GM12891 (cell line): ENCODE measurements at regions not wholly inside any gene's neighbourhood (a gene's known extent, or its start where the extent isn't known, plus 50 kb on each side); places are given as distances from the start of the nearest gene placed in this dataset.

ENCODE experiments used
- PAX5 ChIP-seq: IDR thresholded peaks from 2 replicates; pipeline ENCODE4 v1.6.1; 2011; ENCODE audit warnings: low read length, moderate library complexity, mild to moderate bottlenecking; ENCODE audit not compliant: insufficient read depth, severe bottlenecking
- POLR2A ChIP-seq: IDR thresholded peaks from 2 replicates; pipeline ENCODE4 v1.6.1; 2011; ENCODE audit warnings: low read depth, low read length, control low read depth
- POLR2AphosphoS5 ChIP-seq: IDR thresholded peaks from 2 replicates; pipeline ENCODE4 v1.6.1; 2011; ENCODE audit warnings: low read depth, low read length, control low read depth
- POU2F2 ChIP-seq: IDR thresholded peaks from 2 replicates; pipeline ENCODE4 v1.6.1; 2011; ENCODE audit warnings: low read depth, mild to moderate bottlenecking, control low read depth, low read length, moderate library complexity
- SPI1 ChIP-seq: IDR thresholded peaks from 2 replicates; pipeline ENCODE4 v1.6.1; 2011; ENCODE audit warnings: low read depth, low read length, control low read depth
- TAF1 ChIP-seq: IDR thresholded peaks from 2 replicates; pipeline ENCODE4 v1.6.1; 2011; ENCODE audit warnings: low read depth, low read length, control low read depth

DNA sequence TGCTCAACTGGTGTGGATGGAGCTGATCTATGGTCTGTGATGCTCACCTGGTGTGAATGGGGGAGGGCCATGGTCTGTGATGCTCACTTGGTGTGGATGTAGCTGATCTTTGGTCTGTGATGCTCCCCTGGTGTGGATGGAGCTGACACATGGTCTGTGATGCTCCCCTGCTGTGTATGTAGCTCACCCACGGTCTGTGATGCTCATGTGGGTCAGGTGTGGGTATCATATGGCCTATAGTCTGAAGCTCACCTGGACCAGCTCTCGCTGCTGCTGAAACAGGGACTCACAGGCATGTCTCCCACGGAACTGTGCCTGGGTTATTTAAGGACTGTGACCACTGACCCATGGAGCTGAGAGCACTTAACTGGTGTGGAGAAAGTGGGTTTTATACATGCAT is 109.7 kb downstream of the CRLF2 start:
- TF ChIP-seq POLR2AphosphoS5: no peak
- no peak for TF ChIP-seq POLR2A
- TF ChIP-seq TAF1: no peak
- no peak for TF ChIP-seq PAX5
- no peak for TF ChIP-seq SPI1
- TF ChIP-seq POU2F2: no peak
